HG02885 (cell line): ENCODE measurements at regions not wholly inside any gene's neighbourhood (a gene's known extent, or its start where the extent isn't known, plus 50 kb on each side); places are given as distances from the start of the nearest gene placed in this dataset.

Experiments used
- ATAC-seq: cut with Tn5 transposase; IDR thresholded peaks from one replicate; pipeline ENCODE4 v1.9.1; 2021; ENCODE audit warnings: mild to moderate bottlenecking; ENCODE audit not compliant: unreplicated experiment, poor library complexity

GRCh38 chr15:67892559-67893377 lies 52.9 kb upstream of the RNU6-1 start:
- no peak for ATAC-seq

- no peak for ATAC-seq
Observed at GRCh38 chr15:67895237-67895636, 55.4 kb upstream of the RNU6-1 start.

DNA sequence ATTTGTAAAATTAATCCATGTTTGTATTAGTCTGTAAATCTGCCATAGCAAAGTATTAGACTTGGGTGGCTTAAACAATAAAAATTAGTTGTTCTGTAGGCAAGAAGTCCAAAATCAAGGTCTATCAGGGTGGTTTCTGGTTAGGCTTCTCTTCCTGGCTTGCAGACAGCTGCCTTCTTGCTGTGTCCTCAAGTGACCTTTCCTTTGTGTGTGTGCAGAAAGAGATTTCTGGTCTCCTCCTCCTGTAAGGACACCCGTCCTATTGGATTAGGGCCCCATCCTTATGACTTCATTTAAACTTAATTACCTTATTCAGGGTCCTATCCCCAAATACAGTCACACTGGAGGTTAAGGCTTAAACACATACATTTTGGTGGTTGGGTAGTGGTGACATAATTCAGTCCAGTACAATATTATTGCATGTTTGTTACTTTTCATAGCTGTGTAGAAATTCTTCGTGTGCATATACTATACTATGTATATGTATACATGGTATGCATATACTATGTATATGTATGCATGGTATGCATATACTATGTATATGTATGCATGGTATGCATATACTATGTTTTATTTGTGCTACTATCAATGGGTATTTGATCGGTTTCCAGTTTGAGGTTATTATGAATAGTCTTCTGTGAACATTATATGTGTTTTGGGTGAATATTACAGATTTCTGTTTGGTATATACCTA lies 57.9 kb upstream of the RNU6-1 start:
- ATAC-seq = no peak

- no peak for ATAC-seq
Observed at GRCh38 chr15:67899596-67900283, 59.9 kb upstream of the RNU6-1 start.

GRCh38 chr15:67900621-67901147 lies 60.8 kb upstream of the RNU6-1 start:
- ATAC-seq = no peak

DNA sequence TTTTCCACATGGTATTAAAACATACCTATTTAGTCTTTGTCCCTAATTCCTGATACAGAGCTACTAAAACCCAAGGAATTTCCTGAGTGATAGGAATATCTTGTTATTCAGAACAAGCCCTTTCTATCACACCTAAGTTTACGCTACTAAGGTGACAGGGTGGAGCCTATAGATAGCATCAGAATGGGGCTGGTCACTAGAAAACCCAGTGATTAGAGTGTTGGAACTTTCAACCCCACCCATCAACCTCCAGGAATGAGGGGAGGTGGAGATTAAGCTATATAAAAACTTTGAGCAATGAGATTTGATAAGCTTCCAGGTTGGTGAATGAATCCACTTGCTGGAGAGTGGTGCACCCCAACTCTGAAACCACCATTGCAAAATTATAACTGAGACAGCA lies 62.1 kb upstream of the RNU6-1 start:
- no peak for ATAC-seq

DNA sequence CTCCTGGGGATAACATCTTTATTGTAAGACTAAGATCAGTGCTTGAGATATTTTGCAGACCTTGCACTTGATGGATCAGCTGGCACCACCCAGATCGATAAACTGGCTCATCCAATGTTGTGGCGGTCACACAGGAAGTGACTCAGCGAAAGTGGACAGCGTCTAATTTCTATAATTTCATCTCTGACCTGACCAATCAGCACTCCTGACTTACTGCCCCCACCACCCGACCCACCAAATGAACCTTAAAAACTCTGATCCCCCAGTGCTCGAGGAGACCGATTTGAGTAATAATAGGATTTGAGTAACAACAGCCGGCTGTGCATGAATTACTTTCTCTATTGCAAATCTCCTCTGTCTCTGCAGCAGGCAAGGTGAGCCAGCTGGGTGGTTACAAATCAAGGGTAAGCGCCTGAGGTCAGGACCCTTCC lies 62.7 kb upstream of the RNU6-1 start:
- ATAC-seq = no peak

GRCh38 chr15:67903708-67904107 lies 63.9 kb upstream of the RNU6-1 start:
- no peak for ATAC-seq

GRCh38 chr15:67905628-67906027 lies 65.8 kb upstream of the RNU6-1 start:
- ATAC-seq = no peak

GRCh38 chr15:67906382-67906781 lies 66.5 kb upstream of the RNU6-1 start:
- no peak for ATAC-seq

GRCh38 chr15:67907184-67907723 lies 67.4 kb upstream of the RNU6-1 start:
- ATAC-seq = no peak

GRCh38 chr15:67908756-67909155 lies 68.9 kb upstream of the RNU6-1 start:
- ATAC-seq = no peak

DNA sequence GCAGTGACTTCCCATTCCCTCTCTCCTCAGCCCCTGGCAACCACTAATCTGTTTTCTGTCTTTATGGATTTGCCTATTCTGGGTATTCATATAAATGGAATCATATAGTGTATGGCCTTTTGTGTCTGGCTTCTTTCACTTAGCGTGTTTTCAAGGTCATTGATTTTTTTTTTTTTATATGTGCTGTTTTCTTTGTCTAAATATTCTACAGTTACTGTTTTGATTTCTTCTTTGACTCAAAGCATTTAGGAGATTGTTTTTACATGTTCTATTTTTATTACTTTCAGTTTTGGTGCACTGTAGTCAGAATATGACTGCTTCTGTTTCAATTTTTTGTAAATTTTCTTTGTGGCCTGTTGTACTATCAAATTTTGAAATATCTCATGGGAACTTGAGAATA lies 71.9 kb upstream of the RNU6-1 start:
- no peak for ATAC-seq

DNA sequence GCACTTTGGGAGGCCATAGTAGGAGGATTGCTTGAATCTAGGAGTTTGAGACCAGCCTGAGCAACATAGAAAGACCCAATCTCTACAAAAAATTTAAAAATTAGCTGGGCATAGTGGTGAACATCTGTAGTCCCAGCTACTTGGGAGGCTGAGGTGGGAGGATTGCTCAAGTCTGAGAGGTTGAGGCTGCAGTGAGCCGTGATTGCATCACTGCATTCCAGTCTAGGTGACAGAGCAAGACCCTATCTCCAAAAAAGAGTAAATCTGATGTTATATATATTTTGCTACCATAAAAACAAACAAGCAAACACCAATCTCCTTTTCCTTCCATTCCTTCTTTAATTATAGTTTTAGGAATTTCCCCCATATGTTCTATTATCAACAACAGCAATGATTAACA lies 74.2 kb upstream of the RNU6-1 start:
- no peak for ATAC-seq

DNA sequence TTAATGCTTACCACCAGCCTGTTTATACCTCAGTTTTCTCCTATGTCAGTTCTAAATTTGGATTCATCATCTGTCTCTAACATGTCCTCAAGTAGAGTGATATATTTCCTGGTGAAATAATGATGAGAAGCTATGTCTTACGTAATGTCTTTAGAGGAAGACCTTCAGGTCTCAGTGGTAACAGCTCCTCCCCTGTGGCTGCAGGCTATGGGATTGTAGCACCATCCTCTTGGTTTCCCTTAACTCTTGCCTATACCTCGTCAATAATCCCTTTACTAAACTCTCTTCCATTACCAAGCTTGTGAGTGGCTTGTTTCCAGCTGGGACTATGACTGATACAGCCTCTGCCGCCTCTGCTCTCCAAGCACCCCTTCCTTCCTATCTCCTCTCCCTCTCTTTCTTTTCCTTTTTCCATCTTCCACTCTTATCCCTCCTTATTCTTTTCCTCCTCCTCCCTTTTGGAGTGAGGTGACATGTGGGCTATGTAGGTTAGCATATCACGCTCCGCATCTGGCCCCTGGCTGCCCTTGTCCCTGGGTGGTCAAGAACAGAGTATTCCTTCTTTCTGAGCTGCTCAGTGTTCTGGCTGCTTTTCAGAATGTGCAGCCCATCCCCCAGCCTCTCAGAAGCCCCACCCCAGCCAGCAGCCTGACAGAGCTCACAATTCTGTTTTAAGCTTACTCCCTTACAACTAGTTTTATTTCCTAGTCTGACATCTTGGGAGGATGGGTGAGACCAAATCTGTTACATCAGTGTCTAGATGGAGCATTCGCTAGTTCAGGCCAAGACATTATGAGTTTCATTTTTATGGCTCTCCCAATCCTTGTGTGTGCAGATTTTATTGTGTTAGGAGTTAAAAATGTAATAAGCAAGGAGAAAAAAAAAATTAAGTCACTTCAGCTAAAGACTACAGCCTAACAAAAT lies 75.0 kb upstream of the RNU6-1 start:
- no peak for ATAC-seq

DNA sequence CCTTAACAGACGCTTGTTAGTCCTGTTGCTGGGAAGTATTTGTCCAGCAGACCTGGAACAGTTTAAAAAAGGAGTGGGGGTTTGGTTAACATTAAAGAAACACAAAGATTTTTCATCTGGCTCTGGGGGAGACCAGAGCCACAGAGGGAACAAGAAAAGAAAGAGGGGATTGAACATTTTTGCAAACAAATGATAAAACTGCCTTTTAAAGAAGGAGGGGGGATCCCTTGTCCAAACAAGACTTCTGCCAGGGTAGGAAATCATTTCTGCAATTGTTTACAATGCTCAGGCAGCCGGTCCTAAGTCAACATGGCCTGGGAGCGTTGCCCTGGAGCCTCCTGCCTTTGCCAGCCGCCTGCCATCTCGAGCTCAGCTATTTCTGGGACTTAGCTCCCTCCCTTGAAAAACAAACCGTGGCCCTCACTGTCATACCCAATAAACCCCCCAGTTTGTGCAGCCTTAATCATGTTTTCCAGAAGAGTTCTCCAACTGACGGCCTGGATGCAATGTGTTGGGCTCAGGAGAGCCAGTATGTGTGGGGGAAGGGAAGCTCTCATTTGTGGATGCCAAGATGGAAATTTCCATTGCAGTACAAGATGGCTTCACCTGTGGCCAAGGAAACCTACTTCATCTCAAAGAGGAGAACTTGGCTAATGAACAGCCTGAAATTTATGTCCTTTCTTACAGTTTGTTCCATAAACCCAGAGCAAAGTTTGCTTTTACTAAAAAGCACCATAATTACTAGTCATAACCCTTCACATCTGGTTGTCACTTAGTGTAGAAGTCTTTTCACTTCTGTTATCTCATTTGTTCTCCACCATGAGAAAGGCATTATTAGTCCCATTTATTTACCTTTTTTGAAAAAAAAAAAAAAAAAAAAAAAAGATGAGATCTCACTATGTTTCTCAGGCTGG lies 75.9 kb upstream of the RNU6-1 start:
- no peak for ATAC-seq

GRCh38 chr15:67916565-67916964 lies 76.7 kb upstream of the RNU6-1 start:
- no peak for ATAC-seq

- ATAC-seq = no peak
Observed at GRCh38 chr15:67917037-67917436, 77.2 kb upstream of the RNU6-1 start.

GRCh38 chr15:67917636-67918035 lies 77.8 kb upstream of the RNU6-1 start:
- no peak for ATAC-seq
